GM23248 (cell line): ENCODE measurements at regions not wholly inside any gene's neighbourhood (a gene's known extent, or its start where the extent isn't known, plus 50 kb on each side); places are given as distances from the start of the nearest gene placed in this dataset.

Experiments
- EZH2 ChIP-seq: fragments of 200-600 bp; sonication (generic); IDR thresholded peaks from 2 replicates; pipeline ENCODE4 v1.6.1; 2018; ENCODE audit warnings: antibody characterized with exemption, mild to moderate bottlenecking; ENCODE audit not compliant: insufficient read depth, poor library complexity, severe bottlenecking
- EZH2phosphoT487 ChIP-seq: fragments of 200-600 bp; sonication (generic); IDR thresholded peaks from 2 replicates; pipeline ENCODE4 v1.6.1; 2018; ENCODE audit warnings: antibody characterized with exemption, moderate library complexity, mild to moderate bottlenecking, low read depth; ENCODE audit not compliant: insufficient read depth

DNA sequence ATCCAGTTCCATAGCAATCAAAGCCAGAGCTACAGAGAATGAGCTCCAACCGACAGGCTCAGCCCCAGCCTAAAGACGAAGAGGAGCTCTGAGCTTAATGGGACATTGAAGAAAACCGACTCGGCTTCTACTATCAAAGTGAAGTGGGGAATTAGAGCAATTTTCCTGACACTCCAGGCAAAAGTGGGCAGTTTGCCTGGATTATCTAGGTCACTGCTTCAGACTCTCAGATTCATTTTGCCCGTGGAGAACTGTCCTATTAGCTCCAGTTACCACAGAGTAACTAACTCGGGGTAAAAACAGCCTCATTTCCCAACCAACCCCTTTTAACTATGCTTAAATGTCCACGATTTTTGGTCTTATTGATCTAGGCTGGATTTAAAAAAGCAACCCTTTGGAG, 592.1 kb upstream of the NRSN1 start:
- TF ChIP-seq EZH2phosphoT487 (no peak), EZH2 (no peak)
